ENCODE measurements at regions not wholly inside any gene's neighbourhood (a gene's known extent, or its start where the extent isn't known, plus 50 kb on each side); places are given as distances from the start of the nearest gene placed in this dataset.

DNA sequence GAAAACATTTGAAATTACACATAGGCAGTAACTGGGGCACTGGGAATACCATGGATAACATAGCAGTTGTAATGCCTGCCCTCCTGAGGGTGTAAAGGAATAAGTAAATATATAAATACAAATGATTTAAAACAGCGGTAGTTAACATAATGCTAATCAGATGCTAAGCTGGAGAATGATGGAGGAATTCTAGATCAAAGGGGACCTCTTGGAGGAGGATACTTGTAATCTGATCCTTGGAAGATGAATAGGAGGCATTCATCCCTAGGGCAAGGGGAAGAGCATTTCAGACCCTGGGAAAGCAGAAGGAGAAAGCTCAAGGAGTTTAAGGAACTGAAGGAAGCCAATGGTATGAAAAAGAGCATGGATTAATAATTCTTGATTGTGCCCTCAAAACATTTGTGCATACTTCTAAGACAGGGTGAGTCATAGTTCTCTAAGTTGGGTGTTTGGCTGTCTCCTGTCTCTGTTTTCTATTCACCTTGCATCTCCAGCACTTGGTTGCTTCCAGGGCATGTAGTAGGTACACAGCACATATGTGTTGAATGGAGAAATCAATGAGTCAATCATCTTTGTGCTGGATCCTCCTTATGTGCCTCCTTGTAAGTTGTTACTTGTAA lies 54.8 kb upstream of the PLPP4 start:
- no peak for TF ChIP-seq CTCF (conservative IDR thresholded peaks at IDR 0.05; ENCODE audit: low read length)
- TF ChIP-seq EZH2phosphoT487 (IDR thresholded peaks at IDR 0.05; ENCODE audit: borderline replicate concordance, low read depth, low read length), result no peak
